MM.1S (cell line): ENCODE measurements at regions not wholly inside any gene's neighbourhood (a gene's known extent, or its start where the extent isn't known, plus 50 kb on each side); places are given as distances from the start of the nearest gene placed in this dataset.

Experiments
- CTCF ChIP-seq: fragments of 300-600 bp; sonication (generic); IDR thresholded peaks from 2 replicates; pipeline ENCODE4 v1.5.1; 2016; ENCODE audit warnings: antibody characterized with exemption, low read length, mixed read lengths
- EZH2 ChIP-seq: fragments of 300-600 bp; sonication (generic); optimal IDR thresholded peaks from 2 replicates; pipeline ENCODE3; 2017; ENCODE audit warnings: low read depth, mild to moderate bottlenecking, antibody characterized with exemption, low read length, mixed read lengths

- TF ChIP-seq CTCF, result no peak
- no peak for TF ChIP-seq EZH2
Observed at GRCh38 chr16:35398180-35398579, 1938.8 kb downstream of the TP53TG3F start.
